B cell (primary cell): ENCODE measurements at regions not wholly inside any gene's neighbourhood (a gene's known extent, or its start where the extent isn't known, plus 50 kb on each side); places are given as distances from the start of the nearest gene placed in this dataset.

Experiments
- EZH2 ChIP-seq: IDR thresholded peaks from 2 replicates; pipeline ENCODE4 v1.6.1; 2012; ENCODE audit warnings: borderline replicate concordance, low read depth, mild to moderate bottlenecking, moderate library complexity, low read length; ENCODE audit not compliant: insufficient read depth, poor library complexity, severe bottlenecking
- TF ChIP-seq, protein P1 (sequence below): fragments of 200-600 bp; IDR thresholded peaks from one replicate; pipeline ENCODE4 v1.8.0; 2022; ENCODE audit warnings: antibody characterized with exemption, mild to moderate bottlenecking

DNA sequence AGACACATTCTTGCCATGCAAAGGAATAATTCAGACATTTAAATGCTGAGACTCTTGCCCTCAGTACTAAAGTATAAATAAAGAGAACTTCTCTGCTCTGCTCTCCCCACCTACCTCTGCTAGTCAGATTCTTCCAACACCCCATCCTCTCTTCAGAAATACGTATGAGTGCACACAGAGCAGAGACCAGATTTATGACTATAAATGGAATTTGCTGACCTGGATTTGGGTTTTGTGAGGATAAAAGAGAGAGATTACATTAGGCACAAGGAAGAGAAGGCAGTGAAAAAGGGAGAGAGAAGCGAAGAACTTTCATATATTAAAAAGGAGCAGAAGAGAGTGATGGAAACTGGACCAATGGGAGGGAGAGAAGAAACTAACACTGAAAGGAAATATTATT lies 87.6 kb upstream of the EXOC1L start:
- TF ChIP-seq, protein P1, sequence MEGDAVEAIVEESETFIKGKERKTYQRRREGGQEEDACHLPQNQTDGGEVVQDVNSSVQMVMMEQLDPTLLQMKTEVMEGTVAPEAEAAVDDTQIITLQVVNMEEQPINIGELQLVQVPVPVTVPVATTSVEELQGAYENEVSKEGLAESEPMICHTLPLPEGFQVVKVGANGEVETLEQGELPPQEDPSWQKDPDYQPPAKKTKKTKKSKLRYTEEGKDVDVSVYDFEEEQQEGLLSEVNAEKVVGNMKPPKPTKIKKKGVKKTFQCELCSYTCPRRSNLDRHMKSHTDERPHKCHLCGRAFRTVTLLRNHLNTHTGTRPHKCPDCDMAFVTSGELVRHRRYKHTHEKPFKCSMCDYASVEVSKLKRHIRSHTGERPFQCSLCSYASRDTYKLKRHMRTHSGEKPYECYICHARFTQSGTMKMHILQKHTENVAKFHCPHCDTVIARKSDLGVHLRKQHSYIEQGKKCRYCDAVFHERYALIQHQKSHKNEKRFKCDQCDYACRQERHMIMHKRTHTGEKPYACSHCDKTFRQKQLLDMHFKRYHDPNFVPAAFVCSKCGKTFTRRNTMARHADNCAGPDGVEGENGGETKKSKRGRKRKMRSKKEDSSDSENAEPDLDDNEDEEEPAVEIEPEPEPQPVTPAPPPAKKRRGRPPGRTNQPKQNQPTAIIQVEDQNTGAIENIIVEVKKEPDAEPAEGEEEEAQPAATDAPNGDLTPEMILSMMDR: no peak
- no peak for TF ChIP-seq EZH2
